Esophagus muscularis mucosa (tissue), 4 donors: ENCODE measurements at regions not wholly inside any gene's neighbourhood (a gene's known extent, or its start where the extent isn't known, plus 50 kb on each side); places are given as distances from the start of the nearest gene placed in this dataset.
A peak's percentile ranks its signal among the peaks of the same experiment; 100 is the strongest.

Experiments
- DNase-seq: peaks from one replicate; pipeline ENCODE4 v3.0.0-alpha.2; 2017; ENCODE audit errors: extremely low spot score
- H3K27ac ChIP-seq, 4 donors: fragments of 200-600 bp; sonication (generic); replicated peaks in 1 of 4; 1 replicate in 3 of 4; 2 replicates in 1 of 4; pipeline ENCODE4 v1.5.1; 2016 to 2019; ENCODE audit warnings: mild to moderate bottlenecking in 1 of 4
- H3K27me3 ChIP-seq, 4 donors: fragments of 200-600 bp; sonication (generic); one replicate each; pipeline versions ENCODE4 v1.5.1 to v1.6.0; 2016 to 2019
- H3K36me3 ChIP-seq, 4 donors: fragments of 200-600 bp; sonication (generic); one replicate each; pipeline ENCODE4 v1.5.1; 2016 to 2019
- H3K4me1 ChIP-seq, 4 donors: fragments of 200-600 bp; sonication (generic); one replicate each; pipeline ENCODE4 v1.5.1; 2016 to 2019
- H3K4me3 ChIP-seq, 4 donors: fragments of 200-600 bp; sonication (generic); 1 replicate in 2 of 4; 2 replicates in 2 of 4; pipeline ENCODE4 v1.5.1; 2016 to 2019; ENCODE audit warnings: mild to moderate bottlenecking in 4 of 4, moderate library complexity in 1 of 4
- H3K9me3 ChIP-seq, 4 donors: fragments of 200-600 bp; sonication (generic); 1 replicate in 3 of 4; 2 replicates in 1 of 4; pipeline ENCODE4 v1.5.1; 2016 to 2019
- EP300 ChIP-seq: sonication (generic); formaldehyde crosslinking; IDR thresholded peaks from one replicate; pipeline ENCODE4 v1.6.1; 2017; ENCODE audit warnings: antibody characterized with exemption
- POLR2A ChIP-seq: fragments of 450-650 bp; IDR thresholded peaks from one replicate; pipeline ENCODE4 v1.6.1; 2017; ENCODE audit warnings: antibody characterized with exemption, moderate library complexity, mild to moderate bottlenecking, low read depth
- POLR2AphosphoS5 ChIP-seq, 2 donors: sonication (generic); formaldehyde crosslinking; IDR thresholded peaks; one replicate each; pipeline ENCODE4 v1.6.1; 2017; ENCODE audit warnings: antibody characterized with exemption in 2 of 2
- WGBS: methylation state at CpG from one replicate; pipeline ENCODE4 v1.1.5; 2018; 5-methylcytosine and 5-hydroxymethylcytosine counted together
- intact Hi-C: fragments of 100-400 bp; cut with DNase I; formaldehyde crosslinking; loops from one replicate; pipeline ENCODE4 v1.15.1; 2023
- TF ChIP-seq, protein P1 (sequence below), 3 experiments: fragments of 200-600 bp in 2 of 3; fragments of 450-650 bp in 1 of 3; sonication (generic) in 2 of 3; IDR thresholded peaks; one replicate each; pipeline ENCODE4 v1.5.1; 2017 to 2019; ENCODE audit warnings: antibody characterized with exemption in 3 of 3, mild to moderate bottlenecking in 2 of 3, moderate library complexity in 1 of 3

DNA sequence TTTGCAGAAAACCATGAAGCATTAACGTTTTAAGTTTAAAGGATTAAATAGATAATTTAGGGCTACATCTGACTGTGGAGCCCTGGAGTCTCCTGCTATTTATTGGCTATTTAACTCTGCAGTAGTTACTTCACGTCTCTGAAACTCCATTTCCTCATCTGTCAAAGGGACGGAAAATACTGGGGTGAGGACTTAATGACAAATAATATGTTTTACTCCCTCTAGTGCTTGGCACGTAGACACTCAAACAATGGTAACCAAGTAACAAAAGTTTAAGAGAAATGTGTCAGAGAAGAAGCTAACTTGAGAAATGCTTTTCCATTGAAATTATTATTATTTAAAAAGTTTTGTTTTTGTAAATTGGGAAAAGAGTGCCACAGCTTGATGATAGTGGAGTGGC is 130.7 kb upstream of the RCN1 start:
- no peak for TF ChIP-seq POLR2A
- TF ChIP-seq, protein P1, sequence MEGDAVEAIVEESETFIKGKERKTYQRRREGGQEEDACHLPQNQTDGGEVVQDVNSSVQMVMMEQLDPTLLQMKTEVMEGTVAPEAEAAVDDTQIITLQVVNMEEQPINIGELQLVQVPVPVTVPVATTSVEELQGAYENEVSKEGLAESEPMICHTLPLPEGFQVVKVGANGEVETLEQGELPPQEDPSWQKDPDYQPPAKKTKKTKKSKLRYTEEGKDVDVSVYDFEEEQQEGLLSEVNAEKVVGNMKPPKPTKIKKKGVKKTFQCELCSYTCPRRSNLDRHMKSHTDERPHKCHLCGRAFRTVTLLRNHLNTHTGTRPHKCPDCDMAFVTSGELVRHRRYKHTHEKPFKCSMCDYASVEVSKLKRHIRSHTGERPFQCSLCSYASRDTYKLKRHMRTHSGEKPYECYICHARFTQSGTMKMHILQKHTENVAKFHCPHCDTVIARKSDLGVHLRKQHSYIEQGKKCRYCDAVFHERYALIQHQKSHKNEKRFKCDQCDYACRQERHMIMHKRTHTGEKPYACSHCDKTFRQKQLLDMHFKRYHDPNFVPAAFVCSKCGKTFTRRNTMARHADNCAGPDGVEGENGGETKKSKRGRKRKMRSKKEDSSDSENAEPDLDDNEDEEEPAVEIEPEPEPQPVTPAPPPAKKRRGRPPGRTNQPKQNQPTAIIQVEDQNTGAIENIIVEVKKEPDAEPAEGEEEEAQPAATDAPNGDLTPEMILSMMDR (IDR thresholded peaks at IDR 0.05) = no peak
- TF ChIP-seq EP300 = no peak
- no peak for TF ChIP-seq POLR2AphosphoS5 (IDR thresholded peaks at IDR 0.05)
- Histone ChIP-seq H3K27me3 (no peaks in the 10 kb centered on the region), H3K4me3 (no peak overlapping the region), H3K27ac (no peak overlapping the region), H3K9me3 (no peaks in the 10 kb centered on the region), H3K36me3 (no peaks in the 10 kb centered on the region), H3K4me1 (peaks cover 0 to 18% (median 9%) of the 10 kb centered on the region in 4 donors)
- intact Hi-C loops = no loop called here
- no peak for DNase-seq
- WGBS = 41% methylated on average over 4 of the region's 4 CpGs

DNA sequence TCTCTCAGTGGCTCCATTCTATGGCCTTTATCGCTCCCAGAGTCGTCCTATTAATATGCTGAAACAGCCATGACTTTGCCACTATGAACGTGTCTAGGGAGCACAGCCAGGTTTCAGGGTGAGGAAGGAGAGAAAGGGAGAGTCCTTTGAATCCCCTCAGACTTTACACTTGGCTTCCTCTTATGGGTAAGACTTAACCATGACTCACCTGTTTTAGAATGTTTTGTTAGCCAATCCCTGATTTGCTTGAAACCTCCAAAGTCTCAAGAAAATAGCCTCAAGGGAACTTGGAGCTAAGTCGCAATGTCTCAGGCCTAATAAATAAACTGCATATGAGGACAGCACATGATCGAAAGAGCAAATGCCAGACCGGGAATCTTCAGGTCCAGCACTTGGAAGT is 131.2 kb upstream of the RCN1 start:
- H3K27ac ChIP-seq = no peak overlapping the region
- no peaks in the 10 kb centered on the region for H3K36me3 ChIP-seq
- H3K4me3 ChIP-seq = no peak overlapping the region
- WGBS = 73% methylated on average over 6 of the region's 6 CpGs
- TF ChIP-seq POLR2A (no peak), EP300 (no peak), POLR2AphosphoS5 (IDR thresholded peaks at IDR 0.05) (no peak)
- H3K4me1 ChIP-seq = peaks cover 0 to 18% (median 9%) of the 10 kb centered on the region in 4 donors
- no peaks in the 10 kb centered on the region for H3K27me3 ChIP-seq
- no peak for DNase-seq
- intact Hi-C loops = no loop called here
- no peaks in the 10 kb centered on the region for H3K9me3 ChIP-seq

DNA sequence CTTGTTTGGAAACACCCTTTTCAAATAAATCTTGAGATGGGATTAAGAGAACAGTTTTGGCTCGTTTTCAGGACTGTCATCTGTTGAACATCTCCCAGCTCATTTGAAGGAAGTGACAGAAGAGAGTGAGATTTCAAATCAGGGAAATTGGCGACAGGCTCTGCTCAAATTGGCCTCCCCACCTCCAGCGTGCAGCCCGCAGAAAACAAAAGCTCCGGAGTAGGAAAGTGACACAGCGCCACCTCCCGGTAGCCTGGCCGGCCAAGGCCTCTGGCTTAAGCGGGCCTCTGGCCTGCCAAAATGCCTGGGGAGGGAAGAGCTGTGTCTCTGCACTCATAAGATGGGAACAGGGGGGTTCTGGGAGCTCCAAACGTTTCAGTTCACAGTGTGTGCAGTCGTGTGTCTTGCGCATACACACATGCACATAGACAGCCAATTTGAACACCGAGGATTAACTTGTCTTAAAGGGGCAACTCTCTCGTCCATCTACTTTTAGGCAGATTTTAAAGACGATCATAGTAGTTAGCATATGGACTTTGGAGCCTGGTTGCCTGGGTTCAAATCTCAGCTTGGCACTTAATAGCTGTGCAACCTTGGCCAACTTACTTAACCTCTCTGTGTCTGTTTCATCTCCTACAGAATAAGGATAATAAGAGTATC is 132.7 kb upstream of the RCN1 start:
- TF ChIP-seq POLR2A (no peak), EP300 (no peak), POLR2AphosphoS5 (IDR thresholded peaks at IDR 0.05) (no peak)
- TF ChIP-seq, protein P1 (IDR thresholded peaks at IDR 0.05) = peak; percentile 50 to 74 (median 67)
- no peak for DNase-seq
- intact Hi-C loops = no loop called here

DNA sequence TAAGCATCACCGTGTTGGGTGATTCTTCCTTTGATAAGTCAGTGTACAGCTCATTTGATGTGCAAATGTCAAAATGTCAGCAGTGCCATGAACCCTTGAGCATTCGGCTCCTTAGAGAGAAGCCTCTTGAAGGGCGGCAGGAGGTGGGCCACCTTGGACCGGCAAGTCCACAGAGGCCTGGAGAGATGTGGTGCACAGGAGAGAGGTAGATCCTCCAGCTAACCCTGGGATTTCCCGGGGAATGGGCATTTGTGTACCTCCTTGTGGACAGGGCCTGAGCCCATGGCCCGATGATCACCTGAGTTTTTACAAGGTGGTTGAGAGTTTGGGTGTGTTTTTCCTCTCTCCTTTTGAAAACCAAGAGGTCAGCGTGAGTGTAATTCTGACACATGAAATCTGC is 133.2 kb upstream of the RCN1 start:
- H3K4me1 ChIP-seq = peaks cover 0 to 18% (median 9%) of the 10 kb centered on the region in 4 donors
- intact Hi-C loops = no loop called here
- 60% methylated on average over 6 of the region's 7 CpGs for WGBS
- no peak for DNase-seq
- H3K9me3 ChIP-seq = no peaks in the 10 kb centered on the region
- H3K36me3 ChIP-seq = no peaks in the 10 kb centered on the region
- no peak overlapping the region for H3K4me3 ChIP-seq
- H3K27me3 ChIP-seq = no peaks in the 10 kb centered on the region
- no peak overlapping the region for H3K27ac ChIP-seq
- TF ChIP-seq, protein P1 (IDR thresholded peaks at IDR 0.05) = no peak
- TF ChIP-seq POLR2AphosphoS5 (IDR thresholded peaks at IDR 0.05) (no peak), EP300 (no peak), POLR2A (no peak)

More for the DNA sequence above, 132.7 kb upstream of the RCN1 start:
- no peaks in the 10 kb centered on the region for H3K36me3 ChIP-seq
- peaks cover 0 to 18% (median 9%) of the 10 kb centered on the region in 4 donors for H3K4me1 ChIP-seq
- H3K4me3 ChIP-seq = no peak overlapping the region
- 24% methylated on average over 12 of the region's 15 CpGs for whole genome bisulfite sequencing
- H3K27me3 ChIP-seq = no peaks in the 10 kb centered on the region
- H3K27ac ChIP-seq = no peak overlapping the region
- no peaks in the 10 kb centered on the region for H3K9me3 ChIP-seq

DNA sequence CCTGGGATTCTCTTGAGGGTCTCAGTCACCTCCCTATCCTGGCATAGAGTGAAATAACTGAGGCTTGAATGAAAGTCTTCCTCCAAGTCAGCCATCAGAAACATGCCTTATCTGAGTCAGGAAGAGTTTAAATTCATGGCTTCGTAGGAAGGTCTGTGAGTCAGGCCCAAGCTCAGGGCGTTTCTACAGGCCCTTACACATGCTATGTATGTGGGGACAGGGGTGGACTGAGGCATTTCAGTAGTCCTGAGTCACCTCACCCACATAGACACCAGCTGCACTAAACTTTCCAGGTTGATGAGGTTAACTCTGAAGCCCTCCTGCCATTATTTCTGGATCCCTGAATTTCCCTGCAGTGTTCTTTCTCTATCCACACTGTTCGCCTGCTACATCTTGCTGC is 134.6 kb upstream of the RCN1 start:
- Histone ChIP-seq H3K27ac (no peak overlapping the region), H3K4me1 (peaks cover 0 to 18% (median 9%) of the 10 kb centered on the region in 4 donors), H3K36me3 (no peaks in the 10 kb centered on the region), H3K9me3 (no peaks in the 10 kb centered on the region), H3K27me3 (no peaks in the 10 kb centered on the region), H3K4me3 (no peak overlapping the region)
- no peak for DNase-seq
- 88% methylated on average over 3 of the region's 3 CpGs for WGBS
- TF ChIP-seq EP300 (no peak), POLR2A (no peak), POLR2AphosphoS5 (IDR thresholded peaks at IDR 0.05) (no peak)
- TF ChIP-seq, protein P1 (IDR thresholded peaks at IDR 0.05) = no peak
- intact Hi-C loops = no loop called here
